K562 (cell line): ENCODE measurements at regions not wholly inside any gene's neighbourhood (a gene's known extent, or its start where the extent isn't known, plus 50 kb on each side); places are given as distances from the start of the nearest gene placed in this dataset.

Source experiments
- ATAC-seq: fragments of 200-7000 bp; cut with Tn5 transposase; 3 replicates; pipeline ENCODE4 v1.9.1; 2020; ENCODE audit warnings: moderate library complexity
- BruUV-seq: library from RNA; stranded (reverse); fragments of 400-500 nt; replicated peaks from 2 replicates; lab custom pipeline; 2021; lab: Mats Ljungman, UMichigan
- CTCF ChIA-PET: fragments of 300-600 bp; formaldehyde crosslinking; extraction: SDS; loops from one replicate; lab custom pipeline; 2021; ENCODE audit warnings: low intra/inter-chr PET ratio; lab: Yijun Ruan, JAX
- POLR2A ChIA-PET: fragments of 300-600, 350-650 bp; sonication (Branson Sonifier 250); formaldehyde crosslinking; extraction: SDS; loops from one replicate; lab custom pipeline; 2021; ENCODE audit warnings: antibody characterized with exemption, inconsistent platforms; lab: Yijun Ruan, JAX
- DNase-seq, 4 experiments: peaks; one replicate each; pipeline versions ENCODE4 v3.0.0 to v3.0.0-alpha.2; 2011 to 2018; ENCODE audit warnings: low spot score in 3 of 4, mixed read lengths in 3 of 4; ENCODE audit errors: extremely low read depth in 1 of 4
- FAIRE-seq: peaks from 2 replicates; lab custom pipeline; 2011; peaks lifted over from hg19 to GRCh38; lab: Jason Lieb, UNC
- H2AFZ ChIP-seq: 2 replicates; pipeline ENCODE4 v1.6.0; 2011; ENCODE audit warnings: low read depth, low read length, control low read depth, inconsistent platforms
- H3K27ac ChIP-seq: fragments of 200-600 bp; 3 replicates; pipeline ENCODE4 v1.8.0; 2011; ENCODE audit warnings: low read depth, mild to moderate bottlenecking, control low read depth, inconsistent platforms, low read length, moderate library complexity, mixed read lengths; ENCODE audit errors: extremely low read depth
- H3K27me3 ChIP-seq, 2 experiments: fragments of 300-600 bp in 1 of 2; 2 replicates in 1 of 2; 3 replicates in 1 of 2; pipeline versions ENCODE4 v1.6.0 to v1.8.0; 2011; ENCODE audit warnings: inconsistent platforms in 2 of 2, low read length in 2 of 2, mild to moderate bottlenecking in 1 of 2, mixed read lengths in 1 of 2, moderate library complexity in 1 of 2; ENCODE audit not compliant: control insufficient read depth in 2 of 2, insufficient read depth in 2 of 2
- H3K36me3 ChIP-seq: fragments of 300-600 bp; 3 replicates; pipeline ENCODE4 v1.8.0; 2011; ENCODE audit warnings: mild to moderate bottlenecking, low read length, inconsistent platforms; ENCODE audit not compliant: control insufficient read depth, insufficient read depth
- H3K4me1 ChIP-seq, 2 experiments: fragments of 200-600 bp in 1 of 2; replicated peaks in 1 of 2; 2 replicates in 1 of 2; 3 replicates in 1 of 2; pipeline versions ENCODE4 v1.5.1 to v1.8.0; 2011; ENCODE audit warnings: inconsistent platforms in 2 of 2, low read length in 2 of 2, mild to moderate bottlenecking in 1 of 2, mixed read lengths in 1 of 2, moderate library complexity in 1 of 2; ENCODE audit not compliant: control insufficient read depth in 2 of 2, insufficient read depth in 2 of 2
- H3K4me2 ChIP-seq: 2 replicates; pipeline ENCODE4 v1.6.1; 2011; ENCODE audit warnings: low read length, control low read depth, inconsistent platforms, mixed read lengths; ENCODE audit not compliant: insufficient read depth
- H3K4me3 ChIP-seq: fragments of 200-600 bp; sonication (generic), shearing (Covaris generic); 2 replicates; pipeline ENCODE4 v1.5.1; 2016; ENCODE audit warnings: control low read depth, inconsistent platforms
- H3K79me2 ChIP-seq: fragments of 200-600 bp; 3 replicates; pipeline ENCODE4 v1.8.0; 2011; ENCODE audit warnings: low read length, inconsistent platforms; ENCODE audit not compliant: control insufficient read depth, insufficient read depth
- H3K9ac ChIP-seq, 2 experiments: 2 replicates each; pipeline versions ENCODE4 v1.6.0 to v1.6.1; 2011; ENCODE audit warnings: low read depth in 2 of 2, low read length in 2 of 2, control low read depth in 1 of 2, inconsistent platforms in 1 of 2, mild to moderate bottlenecking in 1 of 2, mixed read lengths in 1 of 2; ENCODE audit not compliant: insufficient read depth in 1 of 2
- H3K9me1 ChIP-seq: one replicate; pipeline ENCODE4 v1.6.0; 2011; ENCODE audit warnings: inconsistent platforms, mild to moderate bottlenecking, low read length, moderate library complexity; ENCODE audit not compliant: control insufficient read depth, insufficient read depth
- H3K9me3 ChIP-seq: replicated peaks from 2 replicates; pipeline ENCODE4 v1.5.1; 2011; ENCODE audit warnings: low read depth, low read length, inconsistent platforms; ENCODE audit not compliant: control insufficient read depth, insufficient read depth
- H4K20me1 ChIP-seq: replicated peaks from 2 replicates; pipeline ENCODE4 v1.6.1; 2011; ENCODE audit warnings: low read length, inconsistent platforms, mixed read lengths; ENCODE audit not compliant: control insufficient read depth, insufficient read depth
- CTCF ChIP-seq, 3 experiments: IDR thresholded peaks in 2 of 3; conservative IDR thresholded peaks in 1 of 3; 2 replicates each; pipeline ENCODE4 v1.5.1; 2011 to 2012; ENCODE audit warnings: low read length in 3 of 3, mild to moderate bottlenecking in 3 of 3, control low read depth in 2 of 3, improper control_type of control experiment in 1 of 3, inconsistent platforms in 1 of 3, low read depth in 1 of 3, mixed read lengths in 1 of 3, moderate library complexity in 1 of 3; ENCODE audit not compliant: insufficient read depth in 2 of 3
- MITF ChIP-seq: IDR thresholded peaks from 2 replicates; pipeline ENCODE4 v1.6.1; 2014; ENCODE audit warnings: antibody characterized with exemption
- NFIC ChIP-seq: fragments of 450-650 bp; IDR thresholded peaks from 2 replicates; pipeline ENCODE4 v1.6.1; 2017; ENCODE audit warnings: mild to moderate bottlenecking, inconsistent platforms
- RCOR1 ChIP-seq, 2 experiments: IDR thresholded peaks; 2 replicates each; pipeline ENCODE4 v1.6.1; 2012; ENCODE audit warnings: low read depth in 2 of 2, low read length in 2 of 2, borderline replicate concordance in 1 of 2, improper control_type of control experiment in 1 of 2
- TBP ChIP-seq: optimal IDR thresholded peaks from 2 replicates; pipeline ENCODE3; 2011; ENCODE audit warnings: low read depth, low read length, improper control_type of control experiment
- ZSCAN29 ChIP-seq: fragments of 450-650 bp; IDR thresholded peaks from 2 replicates; pipeline ENCODE4 v1.6.1; 2017
- WGBS: fragments of 100-300 bp; shearing (Covaris generic); methylation state at CpG from one replicate; pipeline ENCODE4 v1.1.6; 2016; ENCODE audit warnings: low coverage, mixed read lengths; ENCODE audit not compliant: insufficient coverage; ENCODE audit errors: missing lambda C conversion rate; 5-methylcytosine and 5-hydroxymethylcytosine counted together
- in situ Hi-C: fragments of 300-500 bp; cut with MboI; formaldehyde crosslinking; loops from 4 replicates; pipeline ENCODE4 v1.15.0; 2018; ENCODE audit warnings: inconsistent platforms, mixed read lengths
- intact Hi-C: fragments of 100-400 bp; cut with micrococcal nuclease; formaldehyde crosslinking; loops from 2 replicates; pipeline ENCODE4 v1.14.2; 2022

GRCh38 chr6:118725944-118726343 lies 74.6 kb upstream of the CEP85L start (continued):
- TF ChIP-seq CTCF (IDR thresholded peaks at IDR 0.05 in 2 of 3, conservative IDR thresholded peaks at IDR 0.05 in 1 of 3; ENCODE audit: insufficient read depth in 2 of 3, low read depth in 1 of 3, low read length in 3 of 3) (peak in 1 of 3 experiments; percentile 36; a peak in 1 of 6 replicates), ZSCAN29 (no peak), RCOR1 (IDR thresholded peaks at IDR 0.05; ENCODE audit: borderline replicate concordance in 1 of 2, low read depth in 2 of 2, low read length in 2 of 2) (peak in 1 of 2 experiments; percentile 72; a peak in 2 of 4 replicates)

GRCh38 chr6:118724211-118724610 lies 72.8 kb upstream of the CEP85L start:
- Histone ChIP-seq H3K27me3 (no peaks in the 10 kb centered on the region), H3K79me2 (no peaks in the 10 kb centered on the region), H3K36me3 (no peaks in the 10 kb centered on the region), H3K9ac (no peak overlapping the region), H3K9me1 (no peaks in the 10 kb centered on the region), H3K4me2 (no peak overlapping the region), H3K9me3 (no peaks in the 10 kb centered on the region), H3K4me3 (no peak overlapping the region), H4K20me1 (no peaks in the 10 kb centered on the region), H3K4me1 (peaks cover 0 to 4% of the 10 kb centered on the region in 2 experiments; a peak in 3 of 5 replicates), H2AFZ (peak overlapping the region; percentile 56), H3K27ac (no peak overlapping the region)
- intact Hi-C loops (no loop called here), in situ Hi-C loops (no loop called here)
- no peak for DNase-seq
- no peak for FAIRE-seq
- BruUV-seq, result no TSS peak
- ChIA-PET POLR2A (interaction anchor here (2.5 kb wide), 1 partner anchor 15 kb away, joined by 6 read pairs; no protein-coding TSS in a partner anchor), CTCF (no interaction called here)
- ATAC-seq, result peak; percentile 54
- 7% methylated on average over 3 of the region's 3 CpGs for WGBS
- peak; percentile 69 for TF ChIP-seq TBP
- TF ChIP-seq NFIC, result peak; percentile 58
- TF ChIP-seq MITF, result no peak
